Ishikawa (cell line): ENCODE measurements at regions not wholly inside any gene's neighbourhood (a gene's known extent, or its start where the extent isn't known, plus 50 kb on each side); places are given as distances from the start of the nearest gene placed in this dataset.

ENCODE experiments used
- CEBPB ChIP-seq: IDR thresholded peaks from 2 replicates; pipeline ENCODE4 v1.6.1; 2012
- CREB1 ChIP-seq: IDR thresholded peaks from 2 replicates; pipeline ENCODE4 v1.6.1; 2012; ENCODE audit warnings: low read depth
- EGR1 ChIP-seq: IDR thresholded peaks from 2 replicates; pipeline ENCODE4 v1.6.1; 2012
- EP300 ChIP-seq: IDR thresholded peaks from 2 replicates; pipeline ENCODE4 v1.6.1; 2012; ENCODE audit warnings: borderline replicate concordance
- FOXM1 ChIP-seq: IDR thresholded peaks from 2 replicates; pipeline ENCODE4 v1.6.1; 2012; ENCODE audit warnings: low read depth, borderline replicate concordance
- NFIC ChIP-seq: IDR thresholded peaks from 2 replicates; pipeline ENCODE4 v1.6.1; 2012
- RAD21 ChIP-seq: IDR thresholded peaks from 2 replicates; pipeline ENCODE4 v1.6.1; 2012; ENCODE audit warnings: low read depth
- TAF1 ChIP-seq: IDR thresholded peaks from 2 replicates; pipeline ENCODE4 v1.6.1; 2012; ENCODE audit warnings: low read depth, mild to moderate bottlenecking
- TCF12 ChIP-seq: IDR thresholded peaks from 2 replicates; pipeline ENCODE4 v1.6.1; 2012; ENCODE audit warnings: low read depth
- TEAD4 ChIP-seq: IDR thresholded peaks from 2 replicates; pipeline ENCODE4 v1.6.1; 2012
- YY1 ChIP-seq: IDR thresholded peaks from 2 replicates; pipeline ENCODE4 v1.6.1; 2012; ENCODE audit warnings: low read depth
- ZBTB7A ChIP-seq: IDR thresholded peaks from 2 replicates; pipeline ENCODE4 v1.6.1; 2012; ENCODE audit warnings: low read depth
- TF ChIP-seq, protein P1 (sequence below): IDR thresholded peaks from 2 replicates; pipeline ENCODE4 v1.6.1; 2012; ENCODE audit warnings: low read depth, mild to moderate bottlenecking
- TF ChIP-seq, protein P2 (sequence below): IDR thresholded peaks from 2 replicates; pipeline ENCODE4 v1.6.1; 2012
- TF ChIP-seq, protein P3 (sequence below): IDR thresholded peaks from 2 replicates; pipeline ENCODE4 v1.6.1; 2012

DNA sequence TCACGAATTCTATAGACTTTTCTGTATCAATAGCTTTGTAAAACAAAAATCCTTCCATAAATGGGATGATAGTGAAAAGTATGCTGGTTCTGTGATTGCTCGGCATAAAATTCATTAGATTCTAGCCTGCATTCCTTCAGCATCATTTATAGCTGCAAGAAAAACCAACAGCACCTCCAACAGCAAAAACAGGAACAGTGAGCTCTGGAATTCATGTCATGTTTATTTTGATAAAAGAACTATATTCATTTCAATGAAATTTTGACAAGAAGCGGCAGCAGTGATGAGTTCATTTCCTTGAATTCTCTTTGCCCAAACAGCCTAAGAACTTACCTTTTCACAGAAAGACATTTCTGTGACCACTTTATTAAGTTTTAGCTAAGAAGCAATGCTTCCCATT is 515.2 kb upstream of the CCDC54 start:
- peak; percentile 30; the same call in 1 of the 2 replicates for TF ChIP-seq RAD21
- TF ChIP-seq, protein P1, sequence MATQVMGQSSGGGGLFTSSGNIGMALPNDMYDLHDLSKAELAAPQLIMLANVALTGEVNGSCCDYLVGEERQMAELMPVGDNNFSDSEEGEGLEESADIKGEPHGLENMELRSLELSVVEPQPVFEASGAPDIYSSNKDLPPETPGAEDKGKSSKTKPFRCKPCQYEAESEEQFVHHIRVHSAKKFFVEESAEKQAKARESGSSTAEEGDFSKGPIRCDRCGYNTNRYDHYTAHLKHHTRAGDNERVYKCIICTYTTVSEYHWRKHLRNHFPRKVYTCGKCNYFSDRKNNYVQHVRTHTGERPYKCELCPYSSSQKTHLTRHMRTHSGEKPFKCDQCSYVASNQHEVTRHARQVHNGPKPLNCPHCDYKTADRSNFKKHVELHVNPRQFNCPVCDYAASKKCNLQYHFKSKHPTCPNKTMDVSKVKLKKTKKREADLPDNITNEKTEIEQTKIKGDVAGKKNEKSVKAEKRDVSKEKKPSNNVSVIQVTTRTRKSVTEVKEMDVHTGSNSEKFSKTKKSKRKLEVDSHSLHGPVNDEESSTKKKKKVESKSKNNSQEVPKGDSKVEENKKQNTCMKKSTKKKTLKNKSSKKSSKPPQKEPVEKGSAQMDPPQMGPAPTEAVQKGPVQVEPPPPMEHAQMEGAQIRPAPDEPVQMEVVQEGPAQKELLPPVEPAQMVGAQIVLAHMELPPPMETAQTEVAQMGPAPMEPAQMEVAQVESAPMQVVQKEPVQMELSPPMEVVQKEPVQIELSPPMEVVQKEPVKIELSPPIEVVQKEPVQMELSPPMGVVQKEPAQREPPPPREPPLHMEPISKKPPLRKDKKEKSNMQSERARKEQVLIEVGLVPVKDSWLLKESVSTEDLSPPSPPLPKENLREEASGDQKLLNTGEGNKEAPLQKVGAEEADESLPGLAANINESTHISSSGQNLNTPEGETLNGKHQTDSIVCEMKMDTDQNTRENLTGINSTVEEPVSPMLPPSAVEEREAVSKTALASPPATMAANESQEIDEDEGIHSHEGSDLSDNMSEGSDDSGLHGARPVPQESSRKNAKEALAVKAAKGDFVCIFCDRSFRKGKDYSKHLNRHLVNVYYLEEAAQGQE: no peak

DNA sequence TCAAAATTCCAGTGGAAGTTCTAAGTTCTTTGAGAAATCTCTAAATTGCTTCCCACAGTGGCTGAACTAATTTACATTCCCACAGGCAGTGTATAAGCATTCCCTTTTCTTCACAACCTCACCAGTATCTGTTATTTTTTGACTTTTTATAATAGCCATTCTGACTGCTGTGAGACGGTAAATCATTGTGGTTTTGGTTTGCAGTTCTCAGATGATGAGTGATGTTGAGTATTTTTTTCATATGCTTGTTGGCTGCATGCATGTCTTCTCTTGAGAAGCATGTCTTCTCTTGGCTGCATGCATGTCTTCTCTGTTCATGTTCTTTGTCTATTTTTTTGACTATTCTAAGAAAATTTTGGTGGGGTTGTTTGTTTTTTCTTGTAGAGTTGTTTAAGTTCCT is 499.6 kb upstream of the CCDC54 start:
- TF ChIP-seq RAD21: no peak
- no peak for TF ChIP-seq CEBPB
- no peak for TF ChIP-seq EP300
- TF ChIP-seq TEAD4: no peak
- TF ChIP-seq CREB1: no peak
- TF ChIP-seq, protein P1: no peak
- TF ChIP-seq, protein P2, sequence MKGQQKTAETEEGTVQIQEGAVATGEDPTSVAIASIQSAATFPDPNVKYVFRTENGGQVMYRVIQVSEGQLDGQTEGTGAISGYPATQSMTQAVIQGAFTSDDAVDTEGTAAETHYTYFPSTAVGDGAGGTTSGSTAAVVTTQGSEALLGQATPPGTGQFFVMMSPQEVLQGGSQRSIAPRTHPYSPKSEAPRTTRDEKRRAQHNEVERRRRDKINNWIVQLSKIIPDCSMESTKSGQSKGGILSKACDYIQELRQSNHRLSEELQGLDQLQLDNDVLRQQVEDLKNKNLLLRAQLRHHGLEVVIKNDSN: no peak
- TF ChIP-seq EGR1: no peak
- TF ChIP-seq ZBTB7A: no peak
- no peak for TF ChIP-seq NFIC
- no peak for TF ChIP-seq TAF1
- TF ChIP-seq, protein P3, sequence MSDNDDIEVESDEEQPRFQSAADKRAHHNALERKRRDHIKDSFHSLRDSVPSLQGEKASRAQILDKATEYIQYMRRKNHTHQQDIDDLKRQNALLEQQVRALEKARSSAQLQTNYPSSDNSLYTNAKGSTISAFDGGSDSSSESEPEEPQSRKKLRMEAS: no peak
- TF ChIP-seq FOXM1: no peak
- TF ChIP-seq YY1: no peak
- no peak for TF ChIP-seq TCF12

DNA sequence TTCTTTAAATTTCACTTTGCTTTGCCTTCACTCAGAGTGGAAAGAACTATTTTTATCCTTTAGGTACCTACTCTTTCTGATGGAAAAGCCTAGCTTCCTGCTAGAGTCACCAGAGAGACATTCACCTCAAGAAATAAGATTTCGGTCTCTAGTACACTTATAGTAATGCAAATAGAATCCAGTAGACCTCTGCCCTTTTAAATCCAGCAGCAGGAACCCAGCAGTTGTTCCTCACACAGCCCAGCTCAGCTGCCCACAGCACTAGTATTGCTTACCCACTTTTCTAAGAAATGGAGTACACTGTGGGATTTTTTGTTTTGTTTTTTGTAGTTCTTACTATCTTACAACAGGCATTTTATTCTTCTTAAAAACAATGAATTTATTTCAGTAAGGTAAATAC is 497.0 kb upstream of the CCDC54 start:
- TF ChIP-seq RAD21 (no peak), NFIC (no peak), EP300 (no peak), CREB1 (no peak), FOXM1 (no peak), TEAD4 (no peak), TCF12 (no peak), ZBTB7A (no peak), YY1 (no peak), CEBPB (no peak), EGR1 (no peak)
- TF ChIP-seq, protein P1: no peak
- TF ChIP-seq, protein P2: no peak

DNA sequence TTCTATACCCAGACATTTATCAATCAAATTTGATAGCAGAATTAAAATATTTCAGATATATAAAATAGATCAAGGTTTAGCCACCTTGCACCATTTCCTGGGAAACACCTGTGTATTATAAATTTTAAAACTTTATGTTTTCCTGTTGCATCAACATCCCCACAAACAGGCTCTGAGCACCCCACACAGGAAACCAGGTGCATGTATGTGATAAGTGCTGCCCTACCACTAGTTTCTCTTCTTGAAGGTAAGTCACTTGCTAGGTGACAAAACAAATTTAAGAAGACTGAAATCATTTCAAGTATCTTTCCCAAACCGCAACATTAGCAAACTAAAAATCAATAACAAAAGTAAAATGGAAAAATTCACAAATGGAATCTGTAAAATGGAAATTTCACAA is 496.1 kb upstream of the CCDC54 start:
- TF ChIP-seq RAD21: no peak
- no peak for TF ChIP-seq EGR1
- no peak for TF ChIP-seq CREB1
- no peak for TF ChIP-seq TCF12
- TF ChIP-seq TAF1: no peak
- no peak for TF ChIP-seq TEAD4
- TF ChIP-seq CEBPB: no peak
- TF ChIP-seq, protein P1: no peak
